GM04504 (cell line): ENCODE measurements at regions not wholly inside any gene's neighbourhood (a gene's known extent, or its start where the extent isn't known, plus 50 kb on each side); places are given as distances from the start of the nearest gene placed in this dataset.
"Not testable (repeated sequence)": the region's sequence is repeated elsewhere in the genome, so short reads cannot be mapped to it uniquely, and the experiment has no call there.

ENCODE experiments used
- DNase-seq: peaks from one replicate; pipeline ENCODE4 v3.0.0-alpha.2; 2012; ENCODE audit warnings: low read depth

GRCh38 chr5:66348387-66349125 lies 204.5 kb downstream of the SREK1 start:
- DNase-seq = no peak

- DNase-seq = no peak
Observed at GRCh38 chr5:66351813-66352212, 207.7 kb downstream of the SREK1 start.

- no peak for DNase-seq
Observed at GRCh38 chr5:66353186-66353585, 209.1 kb downstream of the SREK1 start.

- no peak for DNase-seq
Observed at GRCh38 chr5:66354422-66354821, 210.3 kb downstream of the SREK1 start.

- no peak for DNase-seq
Observed at GRCh38 chr5:66356011-66356565, 212.0 kb downstream of the SREK1 start.

GRCh38 chr5:66358741-66359140 lies 214.6 kb downstream of the SREK1 start:
- no peak for DNase-seq

- no peak for DNase-seq
Observed at GRCh38 chr5:66361070-66361469, 217.0 kb downstream of the SREK1 start.

GRCh38 chr5:66362046-66362445 lies 217.9 kb downstream of the SREK1 start:
- no peak for DNase-seq

- no peak for DNase-seq
Observed at GRCh38 chr5:66362687-66363086, 218.6 kb downstream of the SREK1 start.

- no peak for DNase-seq
Observed at GRCh38 chr5:66363097-66363496, 219.0 kb downstream of the SREK1 start.

GRCh38 chr5:66364186-66364585 lies 220.1 kb downstream of the SREK1 start:
- DNase-seq = no peak

- no peak for DNase-seq
Observed at GRCh38 chr5:66365981-66366380, 221.9 kb downstream of the SREK1 start.

- no peak for DNase-seq
Observed at GRCh38 chr5:66367814-66368541, 223.9 kb downstream of the SREK1 start.

- no peak for DNase-seq
Observed at GRCh38 chr5:66368811-66369210, 224.7 kb downstream of the SREK1 start.

- DNase-seq = no peak
Observed at GRCh38 chr5:66377747-66378146, 218.4 kb upstream of the MAST4 start.

- no peak for DNase-seq
Observed at GRCh38 chr5:66378407-66378806, 217.8 kb upstream of the MAST4 start.

- DNase-seq = no peak
Observed at GRCh38 chr5:66382152-66382551, 214.0 kb upstream of the MAST4 start.

- DNase-seq = not testable (repeated sequence)
Observed at GRCh38 chr5:66405145-66405544, 191.0 kb upstream of the MAST4 start.

GRCh38 chr5:66406761-66407336 lies 189.3 kb upstream of the MAST4 start:
- no peak for DNase-seq

- DNase-seq = no peak
Observed at GRCh38 chr5:66407765-66408164, 188.4 kb upstream of the MAST4 start.

GRCh38 chr5:66408576-66408975 lies 187.6 kb upstream of the MAST4 start:
- DNase-seq = no peak

- no peak for DNase-seq
Observed at GRCh38 chr5:66410122-66410521, 186.1 kb upstream of the MAST4 start.

- no peak for DNase-seq
Observed at GRCh38 chr5:66411701-66412100, 184.5 kb upstream of the MAST4 start.
